ENCODE measurements at regions not wholly inside any gene's neighbourhood (a gene's known extent, or its start where the extent isn't known, plus 50 kb on each side); places are given as distances from the start of the nearest gene placed in this dataset.

DNA sequence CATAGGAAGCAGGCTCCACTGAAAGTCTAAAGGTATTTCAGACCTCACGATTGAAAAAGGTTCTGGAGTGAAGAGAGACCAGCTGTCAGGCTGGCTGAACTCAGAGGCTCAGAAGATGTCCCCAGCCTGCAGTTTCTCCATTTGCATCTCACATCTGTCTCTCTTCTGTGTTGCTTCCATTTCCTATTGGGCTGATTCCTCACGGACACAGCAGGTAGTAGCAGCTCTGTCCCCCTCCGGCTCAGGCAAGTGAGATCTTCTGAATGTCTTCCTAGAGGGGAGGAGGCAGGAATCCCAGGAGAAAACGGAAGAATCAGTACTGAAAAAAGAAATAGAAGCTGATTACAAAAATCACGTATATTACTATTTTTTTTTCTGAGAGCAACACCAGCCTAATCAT lies 274.1 kb upstream of the COBL start:
- H3K79me2 ChIP-seq (ENCODE audit: low read depth) = no peaks in the 10 kb centered on the region
- H3K27me3 ChIP-seq (ENCODE audit: insufficient read depth, low read depth) = peaks cover 3% of the 10 kb centered on the region; the same call in 1 of the 2 replicates
- no peak overlapping the region for H2AFZ ChIP-seq
- POLR2A ChIA-PET (ENCODE audit: unreplicated experiment) = no interaction called here
- intact Hi-C loops (cut with micrococcal nuclease; ENCODE audit: unreplicated experiment) = no loop called here
- no peak overlapping the region for H3K4me3 ChIP-seq
- CTCF ChIA-PET = no interaction called here
- no peaks in the 10 kb centered on the region for H3K4me1 ChIP-seq (replicated peaks; ENCODE audit: insufficient read depth)
- TF ChIP-seq EZH2 (IDR thresholded peaks at IDR 0.05; ENCODE audit: low read depth) (no peak), CTCF (conservative IDR thresholded peaks at IDR 0.05) (no peak)
- no peaks in the 10 kb centered on the region for H3K36me3 ChIP-seq (ENCODE audit: low read depth)
- H3K4me2 ChIP-seq = no peak overlapping the region
- H3K27ac ChIP-seq = no peak overlapping the region
- no peaks in the 10 kb centered on the region for H3K9me2 ChIP-seq (ENCODE audit: insufficient read depth)
- BruUV-seq (replicated peaks) = no TSS peak
- no peaks in the 10 kb centered on the region for H4K20me1 ChIP-seq (ENCODE audit: insufficient read depth)
- peak in 1 of 2 experiments; percentile 28 for DNase-seq
- no peaks in the 10 kb centered on the region for H3K9me3 ChIP-seq (ENCODE audit: insufficient read depth, low read depth)
- no peaks in the 10 kb centered on the region for H3F3A ChIP-seq (ENCODE audit: insufficient read depth, low read depth)

- Histone ChIP-seq H3K9me2 (ENCODE audit: insufficient read depth) (no peaks in the 10 kb centered on the region), H3F3A (ENCODE audit: insufficient read depth, low read depth) (no peaks in the 10 kb centered on the region), H3K79me2 (ENCODE audit: low read depth) (no peaks in the 10 kb centered on the region), H3K4me3 (no peak overlapping the region), H3K4me2 (no peak overlapping the region), H3K4me1 (replicated peaks; ENCODE audit: insufficient read depth) (no peaks in the 10 kb centered on the region), H4K20me1 (ENCODE audit: insufficient read depth) (no peaks in the 10 kb centered on the region), H3K9me3 (ENCODE audit: insufficient read depth, low read depth) (no peaks in the 10 kb centered on the region), H3K27me3 (ENCODE audit: insufficient read depth, low read depth) (peaks cover 3% of the 10 kb centered on the region; the same call in 1 of the 2 replicates), H3K36me3 (ENCODE audit: low read depth) (no peaks in the 10 kb centered on the region), H3K27ac (no peak overlapping the region), H2AFZ (no peak overlapping the region)
- intact Hi-C loops (cut with micrococcal nuclease; ENCODE audit: unreplicated experiment) = no loop called here
- DNase-seq = peak in 1 of 2 experiments; percentile 12
- TF ChIP-seq CTCF (conservative IDR thresholded peaks at IDR 0.05) (no peak), EZH2 (IDR thresholded peaks at IDR 0.05; ENCODE audit: low read depth) (no peak)
- no TSS peak for BruUV-seq (replicated peaks)
- CTCF ChIA-PET = no interaction called here
- POLR2A ChIA-PET (ENCODE audit: unreplicated experiment) = no interaction called here
Observed at GRCh38 chr7:51589111-51589510, 272.5 kb upstream of the COBL start.

DNA sequence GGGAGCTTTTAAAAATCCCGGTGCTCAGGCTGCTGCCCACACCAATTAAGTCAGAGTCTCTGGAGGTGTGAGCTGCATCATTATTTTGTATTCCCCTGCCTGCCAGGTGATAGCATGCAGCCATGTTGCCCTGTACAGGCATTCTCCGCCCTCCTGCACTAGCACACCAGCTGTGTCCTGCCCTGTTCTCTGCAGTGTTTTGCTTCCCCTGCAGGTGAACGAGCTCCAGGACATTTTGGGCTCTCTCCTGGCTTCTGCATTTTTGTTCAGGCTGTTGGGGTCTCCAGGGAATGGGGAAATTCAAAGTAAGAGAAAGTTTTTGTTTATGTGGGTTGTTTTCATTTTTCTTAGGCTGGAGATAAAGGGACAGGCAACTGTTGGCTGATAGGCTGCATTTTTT lies 271.0 kb upstream of the COBL start:
- no TSS peak for BruUV-seq (replicated peaks)
- H2AFZ ChIP-seq = no peak overlapping the region
- DNase-seq = no peak
- H3K4me3 ChIP-seq = no peak overlapping the region
- no peak for TF ChIP-seq CTCF (conservative IDR thresholded peaks at IDR 0.05)
- no peak for TF ChIP-seq EZH2 (IDR thresholded peaks at IDR 0.05; ENCODE audit: low read depth)
- no peaks in the 10 kb centered on the region for H3F3A ChIP-seq (ENCODE audit: insufficient read depth, low read depth)
- no peak overlapping the region for H3K27ac ChIP-seq
- peaks cover 7% of the 10 kb centered on the region; the same call in 1 of the 2 replicates for H3K27me3 ChIP-seq (ENCODE audit: insufficient read depth, low read depth)
- intact Hi-C loops (cut with micrococcal nuclease; ENCODE audit: unreplicated experiment) = no loop called here
- H3K36me3 ChIP-seq (ENCODE audit: low read depth) = no peaks in the 10 kb centered on the region
- CTCF ChIA-PET = no interaction called here
- H3K4me1 ChIP-seq (replicated peaks; ENCODE audit: insufficient read depth) = no peaks in the 10 kb centered on the region
- no peaks in the 10 kb centered on the region for H3K9me2 ChIP-seq (ENCODE audit: insufficient read depth)
- POLR2A ChIA-PET (ENCODE audit: unreplicated experiment) = no interaction called here
- no peaks in the 10 kb centered on the region for H3K9me3 ChIP-seq (ENCODE audit: insufficient read depth, low read depth)
- no peak overlapping the region for H3K4me2 ChIP-seq
- no peaks in the 10 kb centered on the region for H4K20me1 ChIP-seq (ENCODE audit: insufficient read depth)
- no peaks in the 10 kb centered on the region for H3K79me2 ChIP-seq (ENCODE audit: low read depth)
